ENCODE measurements at regions not wholly inside any gene's neighbourhood (a gene's known extent, or its start where the extent isn't known, plus 50 kb on each side); places are given as distances from the start of the nearest gene placed in this dataset.

- peak; percentile 94 for DNase-seq
Observed at GRCh38 chr1:222865718-222866117, 50.9 kb downstream of the DISP1 start.

GRCh38 chr1:222867316-222867715 lies 52.5 kb downstream of the DISP1 start:
- peak; percentile 95 for DNase-seq

GRCh38 chr1:222876182-222876581 lies 61.3 kb downstream of the DISP1 start:
- DNase-seq = no peak

- no peak for DNase-seq
Observed at GRCh38 chr1:222877854-222878253, 63.0 kb downstream of the DISP1 start.

- no peak for DNase-seq
Observed at GRCh38 chr1:222880587-222880986, 65.7 kb downstream of the DISP1 start.

- peak; percentile 11 for DNase-seq
Observed at GRCh38 chr1:222886194-222886854, 71.5 kb downstream of the DISP1 start.

- DNase-seq = no peak
Observed at GRCh38 chr1:222886878-222887351, 72.1 kb downstream of the DISP1 start.

- peak; percentile 48 for DNase-seq
Observed at GRCh38 chr1:222889440-222889839, 74.6 kb downstream of the DISP1 start.

- DNase-seq = no peak
Observed at GRCh38 chr1:222890716-222891115, 75.9 kb downstream of the DISP1 start.

GRCh38 chr1:222891578-222891977 lies 76.7 kb downstream of the DISP1 start:
- DNase-seq = no peak

- no peak for DNase-seq
Observed at GRCh38 chr1:222892137-222892769, 77.4 kb downstream of the DISP1 start.

GRCh38 chr1:222893255-222893654 lies 78.4 kb downstream of the DISP1 start:
- no peak for DNase-seq

GRCh38 chr1:222894331-222894730 lies 79.5 kb downstream of the DISP1 start:
- DNase-seq = no peak

- no peak for DNase-seq
Observed at GRCh38 chr1:222896630-222897526, 82.0 kb downstream of the DISP1 start.

GRCh38 chr1:222897527-222898190 lies 82.8 kb downstream of the DISP1 start:
- no peak for DNase-seq

- DNase-seq = no peak
Observed at GRCh38 chr1:222898191-222898527, 83.3 kb downstream of the DISP1 start.

- no peak for DNase-seq
Observed at GRCh38 chr1:222899471-222899870, 84.6 kb downstream of the DISP1 start.

- peak; percentile 62 for DNase-seq
Observed at GRCh38 chr1:222904451-222904850, 89.6 kb downstream of the DISP1 start.

- DNase-seq = peak; percentile 74
Observed at GRCh38 chr1:222905151-222905550, 90.3 kb downstream of the DISP1 start.

- peak; percentile 14 for DNase-seq
Observed at GRCh38 chr1:222906271-222906739, 91.5 kb downstream of the DISP1 start.

GRCh38 chr1:222909586-222909985 lies 94.7 kb downstream of the DISP1 start:
- DNase-seq = no peak

GRCh38 chr1:222910699-222911098 lies 95.9 kb downstream of the DISP1 start:
- DNase-seq = no peak

- DNase-seq = no peak
Observed at GRCh38 chr1:222911866-222912265, 97.0 kb downstream of the DISP1 start.

All from NCI-H69 (cell line).